ENCODE measurements at regions not wholly inside any gene's neighbourhood (a gene's known extent, or its start where the extent isn't known, plus 50 kb on each side); places are given as distances from the start of the nearest gene placed in this dataset.

DNA sequence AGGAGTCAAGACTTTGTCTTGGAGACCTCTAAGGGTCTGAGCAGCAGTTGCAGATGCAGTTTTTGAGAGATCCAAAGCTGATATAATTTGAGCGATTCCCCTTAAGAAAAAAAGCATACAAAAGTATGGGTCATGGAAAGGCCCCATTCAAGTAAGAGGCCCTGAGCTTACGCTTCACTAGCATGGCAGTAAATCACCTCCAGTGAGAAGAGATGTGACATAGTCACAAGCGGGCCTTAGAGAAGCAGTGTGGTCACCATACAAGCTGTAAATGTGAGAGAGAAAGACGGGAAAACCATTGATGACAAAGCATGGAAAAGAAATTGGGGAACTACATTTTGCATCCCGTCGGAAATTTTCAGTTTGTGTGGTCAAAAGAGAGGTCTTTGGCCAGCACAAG, 70.6 kb upstream of the GSC start:
- TF ChIP-seq, protein P1, sequence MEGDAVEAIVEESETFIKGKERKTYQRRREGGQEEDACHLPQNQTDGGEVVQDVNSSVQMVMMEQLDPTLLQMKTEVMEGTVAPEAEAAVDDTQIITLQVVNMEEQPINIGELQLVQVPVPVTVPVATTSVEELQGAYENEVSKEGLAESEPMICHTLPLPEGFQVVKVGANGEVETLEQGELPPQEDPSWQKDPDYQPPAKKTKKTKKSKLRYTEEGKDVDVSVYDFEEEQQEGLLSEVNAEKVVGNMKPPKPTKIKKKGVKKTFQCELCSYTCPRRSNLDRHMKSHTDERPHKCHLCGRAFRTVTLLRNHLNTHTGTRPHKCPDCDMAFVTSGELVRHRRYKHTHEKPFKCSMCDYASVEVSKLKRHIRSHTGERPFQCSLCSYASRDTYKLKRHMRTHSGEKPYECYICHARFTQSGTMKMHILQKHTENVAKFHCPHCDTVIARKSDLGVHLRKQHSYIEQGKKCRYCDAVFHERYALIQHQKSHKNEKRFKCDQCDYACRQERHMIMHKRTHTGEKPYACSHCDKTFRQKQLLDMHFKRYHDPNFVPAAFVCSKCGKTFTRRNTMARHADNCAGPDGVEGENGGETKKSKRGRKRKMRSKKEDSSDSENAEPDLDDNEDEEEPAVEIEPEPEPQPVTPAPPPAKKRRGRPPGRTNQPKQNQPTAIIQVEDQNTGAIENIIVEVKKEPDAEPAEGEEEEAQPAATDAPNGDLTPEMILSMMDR (IDR thresholded peaks at IDR 0.05) = no peak
- TF ChIP-seq POLR2A (IDR thresholded peaks at IDR 0.05) = no peak
- 69% methylated on average over 4 of the region's 6 CpGs for WGBS (ENCODE audit: insufficient coverage, low coverage, low lambda C conversion rate, missing lambda C conversion rate)
- ATAC-seq (no peak), DNase-seq (no peak)
- intact Hi-C loops (cut with DNase I) = no loop called here
- Histone ChIP-seq H3K9me3 (no peaks in the 10 kb centered on the region), H3K4me1 (no peaks in the 10 kb centered on the region), H3K4me3 (no peak overlapping the region), H3K27ac (no peak overlapping the region), H3K27me3 (no peaks in the 10 kb centered on the region), H3K36me3 (no peaks in the 10 kb centered on the region)

DNA sequence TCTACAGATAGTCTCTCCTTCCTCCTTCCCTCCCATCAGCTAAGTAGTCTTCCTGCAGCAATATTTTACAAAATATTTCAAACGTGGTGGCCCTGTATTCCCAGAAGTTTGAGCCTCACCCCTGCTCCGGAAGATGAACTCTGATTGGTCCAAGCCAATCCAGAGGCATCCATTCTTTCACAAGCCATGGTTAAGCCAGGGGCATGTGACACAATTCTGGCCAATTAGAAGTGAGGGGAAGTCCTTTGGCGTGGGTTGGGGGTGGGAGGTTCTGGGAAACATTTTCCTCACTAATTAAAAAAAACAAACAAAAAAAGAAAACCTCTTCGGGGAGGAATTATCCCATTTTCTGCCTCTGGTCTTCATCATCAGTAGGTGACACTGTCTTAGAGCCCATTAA, 69.4 kb upstream of the GSC start:
- WGBS (ENCODE audit: insufficient coverage, low coverage, low lambda C conversion rate, missing lambda C conversion rate) = 24% methylated on average over 2 of the region's 4 CpGs
- ATAC-seq = no peak

DNA sequence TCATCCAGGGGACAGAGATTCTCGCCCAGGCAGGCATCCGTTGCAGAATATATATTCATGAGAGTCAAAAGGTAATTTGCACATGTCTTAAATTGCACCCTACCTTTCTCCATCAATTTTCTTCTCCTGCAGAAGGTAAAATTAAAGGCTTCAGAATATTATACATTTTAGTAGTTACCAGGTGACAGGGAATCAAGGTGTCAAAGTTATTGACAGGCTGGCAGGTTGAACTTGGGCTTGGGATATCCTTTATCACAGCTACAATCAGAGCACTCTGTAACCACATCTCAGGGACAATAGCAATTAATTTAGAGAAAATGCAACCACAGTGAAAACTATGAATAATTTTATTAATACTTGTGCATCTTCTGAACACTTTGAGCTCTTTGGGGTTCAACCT, 66.9 kb upstream of the GSC start:
- DNase-seq = no peak
- Histone ChIP-seq H3K36me3 (no peaks in the 10 kb centered on the region), H3K4me1 (no peaks in the 10 kb centered on the region), H3K9me3 (no peaks in the 10 kb centered on the region), H3K27me3 (no peaks in the 10 kb centered on the region), H3K27ac (no peak overlapping the region), H3K4me3 (no peak overlapping the region)
- intact Hi-C loops (cut with DNase I) = no loop called here
- TF ChIP-seq POLR2A (IDR thresholded peaks at IDR 0.05) = no peak
- TF ChIP-seq, protein P1 (IDR thresholded peaks at IDR 0.05) = no peak
- whole genome bisulfite sequencing (ENCODE audit: insufficient coverage, low coverage, low lambda C conversion rate, missing lambda C conversion rate) = 63% methylated on average over 2 of the region's 2 CpGs
- ATAC-seq = no peak

More for the DNA sequence above, 69.4 kb upstream of the GSC start:
- H3K4me3 ChIP-seq = no peak overlapping the region
- no peaks in the 10 kb centered on the region for H3K36me3 ChIP-seq
- H3K4me1 ChIP-seq = no peaks in the 10 kb centered on the region
- no peaks in the 10 kb centered on the region for H3K27me3 ChIP-seq
- no peak for DNase-seq
- TF ChIP-seq, protein P1 (IDR thresholded peaks at IDR 0.05) = no peak
- no peak for TF ChIP-seq POLR2A (IDR thresholded peaks at IDR 0.05)
- no peaks in the 10 kb centered on the region for H3K9me3 ChIP-seq
- intact Hi-C loops (cut with DNase I) = no loop called here
- no peak overlapping the region for H3K27ac ChIP-seq

DNA sequence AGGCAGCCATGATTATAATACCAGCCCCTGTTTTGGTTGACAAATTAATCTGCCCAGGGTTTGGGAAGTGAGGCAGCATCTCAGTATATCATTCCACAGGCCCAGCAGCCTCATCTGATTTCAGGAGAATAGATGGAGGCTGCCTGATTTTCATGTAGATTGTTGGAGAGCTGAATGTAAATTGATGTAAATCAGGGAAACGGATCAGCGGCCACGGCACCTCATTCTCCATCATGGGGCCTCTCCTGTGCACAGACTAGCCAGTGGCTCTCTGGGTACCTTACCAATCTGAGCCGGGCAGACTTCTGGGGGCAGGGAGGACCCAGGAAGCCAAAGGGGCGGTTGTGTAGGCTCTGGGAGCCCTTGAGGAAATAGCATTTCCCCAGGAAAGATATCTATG, 63.7 kb upstream of the GSC start:
- ATAC-seq = no peak
- intact Hi-C loops (cut with DNase I) = no loop called here
- WGBS (ENCODE audit: insufficient coverage, low coverage, low lambda C conversion rate, missing lambda C conversion rate) = 75% methylated on average over 3 of the region's 5 CpGs

More for the DNA sequence above, 63.7 kb upstream of the GSC start:
- DNase-seq = no peak
- Histone ChIP-seq H3K27me3 (no peaks in the 10 kb centered on the region), H3K27ac (no peak overlapping the region), H3K4me1 (no peaks in the 10 kb centered on the region), H3K9me3 (no peaks in the 10 kb centered on the region), H3K4me3 (no peak overlapping the region), H3K36me3 (no peaks in the 10 kb centered on the region)
- TF ChIP-seq, protein P1 (IDR thresholded peaks at IDR 0.05) = no peak
- TF ChIP-seq POLR2A (IDR thresholded peaks at IDR 0.05) = no peak

Measured in right lobe of liver (tissue), 6 donors.